HAP-1 (cell line): ENCODE measurements at regions not wholly inside any gene's neighbourhood (a gene's known extent, or its start where the extent isn't known, plus 50 kb on each side); places are given as distances from the start of the nearest gene placed in this dataset.

Experiments
- DNase-seq, 2 experiments: peaks; one replicate each; pipeline ENCODE4 v3.0.0-alpha.2; 2016 to 2020; ENCODE audit warnings: low spot score in 2 of 2
- H3K27me3 ChIP-seq: fragments of 250-450 bp; sonication (Bioruptor Pico); 2 replicates; pipeline ENCODE4 v1.5.1; 2020; ENCODE audit warnings: low read depth, mild to moderate bottlenecking, moderate library complexity
- H3K36me3 ChIP-seq: fragments of 250-450 bp; sonication (Bioruptor Pico); replicated peaks from 2 replicates; pipeline ENCODE4 v1.5.1; 2020; ENCODE audit warnings: mild to moderate bottlenecking
- H3K4me1 ChIP-seq: fragments of 250-450 bp; sonication (Bioruptor Pico); 2 replicates; pipeline ENCODE4 v1.5.1; 2020; ENCODE audit warnings: mild to moderate bottlenecking
- H3K4me3 ChIP-seq: fragments of 250-450 bp; sonication (Bioruptor Pico); 2 replicates; pipeline ENCODE4 v1.5.1; 2020; ENCODE audit warnings: mild to moderate bottlenecking, moderate library complexity
- H3K9me3 ChIP-seq: fragments of 250-450 bp; sonication (Bioruptor Pico); 2 replicates; pipeline ENCODE4 v1.5.1; 2020; ENCODE audit warnings: mild to moderate bottlenecking, moderate library complexity
- in situ Hi-C: fragments of 300-500 bp; cut with MboI; formaldehyde crosslinking; loops from 3 replicates; pipeline ENCODE4 v1.14.3; 2020; ENCODE audit warnings: low sequenced_read_pairs, inconsistent platforms, mixed read lengths

GRCh38 chr2:6637330-6637729 lies 228.4 kb downstream of the CMPK2 start:
- H3K27me3 ChIP-seq: no peaks in the 10 kb centered on the region
- H3K36me3 ChIP-seq: no peaks in the 10 kb centered on the region
- H3K4me1 ChIP-seq: no peaks in the 10 kb centered on the region
- H3K4me3 ChIP-seq: no peak overlapping the region
- in situ Hi-C loops: no loop called here
- DNase-seq: no peak
- no peaks in the 10 kb centered on the region for H3K9me3 ChIP-seq

GRCh38 chr2:6639929-6640620 lies 225.6 kb downstream of the CMPK2 start:
- H3K4me3 ChIP-seq: no peak overlapping the region
- H3K27me3 ChIP-seq: no peaks in the 10 kb centered on the region
- in situ Hi-C loops: no loop called here
- no peak for DNase-seq
- H3K4me1 ChIP-seq: no peaks in the 10 kb centered on the region
- no peaks in the 10 kb centered on the region for H3K36me3 ChIP-seq
- H3K9me3 ChIP-seq: no peaks in the 10 kb centered on the region

- no peak overlapping the region for H3K4me3 ChIP-seq
- H3K4me1 ChIP-seq: no peaks in the 10 kb centered on the region
- no peaks in the 10 kb centered on the region for H3K27me3 ChIP-seq
- no peaks in the 10 kb centered on the region for H3K9me3 ChIP-seq
- no peaks in the 10 kb centered on the region for H3K36me3 ChIP-seq
- in situ Hi-C loops: no loop called here
- DNase-seq: no peak
These were observed 225.1 kb downstream of the CMPK2 start for GRCh38 chr2:6640621-6641015.

- in situ Hi-C loops: no loop called here
- no peak for DNase-seq
These were observed 223.8 kb downstream of the CMPK2 start for GRCh38 chr2:6641956-6642355.

DNA sequence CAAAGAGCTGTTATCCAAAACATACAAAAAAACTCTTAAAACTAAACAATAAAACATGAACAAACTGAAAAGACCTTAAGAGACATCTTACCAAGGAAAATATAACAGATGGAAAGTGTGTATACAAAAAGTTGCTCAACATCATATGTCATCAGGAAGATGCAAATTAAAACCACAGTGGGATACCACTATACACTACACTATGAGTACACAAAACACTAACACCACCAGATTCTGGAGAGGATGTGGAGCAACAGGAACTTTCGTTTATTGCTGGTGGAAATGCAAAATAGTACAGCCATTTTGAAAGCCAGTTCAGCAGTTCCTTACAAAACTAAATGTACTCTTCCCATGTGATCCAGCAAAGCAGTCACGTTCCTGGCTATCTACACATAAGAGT lies 221.4 kb downstream of the CMPK2 start:
- Histone ChIP-seq H3K27me3 (no peaks in the 10 kb centered on the region), H3K36me3 (no peaks in the 10 kb centered on the region), H3K9me3 (no peaks in the 10 kb centered on the region), H3K4me1 (no peaks in the 10 kb centered on the region), H3K4me3 (no peak overlapping the region)
- no peak for DNase-seq
- in situ Hi-C loops: no loop called here

More at GRCh38 chr2:6641956-6642355, 223.8 kb downstream of the CMPK2 start:
- H3K9me3 ChIP-seq: no peaks in the 10 kb centered on the region
- no peaks in the 10 kb centered on the region for H3K27me3 ChIP-seq
- no peaks in the 10 kb centered on the region for H3K4me1 ChIP-seq
- H3K36me3 ChIP-seq: no peaks in the 10 kb centered on the region
- H3K4me3 ChIP-seq: no peak overlapping the region

DNA sequence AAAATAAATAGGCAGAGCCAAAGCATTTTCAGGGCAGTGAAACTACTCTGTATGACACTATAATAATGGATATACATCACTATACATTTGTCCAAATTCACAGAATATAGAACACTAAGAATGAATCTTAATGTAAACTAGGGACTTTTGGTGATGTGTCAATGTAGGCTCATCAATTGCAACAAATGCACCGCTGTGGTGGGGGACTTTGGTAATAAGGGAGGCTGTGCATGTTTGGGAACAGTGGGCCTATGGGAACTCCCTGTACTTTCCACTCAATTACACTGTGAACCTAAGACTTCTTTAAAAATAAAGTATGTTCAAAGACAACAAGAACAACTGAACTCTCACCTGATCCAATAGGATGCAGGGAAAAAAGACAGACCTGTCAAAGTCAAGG lies 220.7 kb downstream of the CMPK2 start:
- no peaks in the 10 kb centered on the region for H3K36me3 ChIP-seq
- H3K27me3 ChIP-seq: no peaks in the 10 kb centered on the region
- in situ Hi-C loops: no loop called here

DNA sequence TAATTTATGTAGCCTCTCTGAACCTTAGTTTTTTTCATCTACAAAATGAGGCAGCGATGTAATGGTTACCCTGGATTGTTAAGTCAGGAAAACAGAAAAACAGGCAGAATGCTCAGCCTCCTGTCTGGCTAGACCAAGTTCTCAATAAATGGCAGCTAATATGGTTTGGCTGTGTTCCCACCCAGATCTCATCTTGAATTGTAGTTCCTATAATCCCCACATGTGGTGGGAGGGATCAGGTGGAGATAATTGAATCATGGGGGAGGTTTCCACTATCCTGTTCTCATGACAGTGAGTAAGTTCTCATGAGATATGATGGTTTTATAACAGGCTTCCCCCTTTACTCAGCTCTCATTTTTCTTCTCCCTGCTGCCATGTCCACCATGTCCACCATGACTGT lies 220.0 kb downstream of the CMPK2 start:
- H3K9me3 ChIP-seq: no peaks in the 10 kb centered on the region
- in situ Hi-C loops: no loop called here
- DNase-seq: no peak
- no peaks in the 10 kb centered on the region for H3K4me1 ChIP-seq
- H3K4me3 ChIP-seq: no peak overlapping the region
- no peaks in the 10 kb centered on the region for H3K27me3 ChIP-seq
- H3K36me3 ChIP-seq: no peaks in the 10 kb centered on the region

More for the DNA sequence above, 220.7 kb downstream of the CMPK2 start:
- no peaks in the 10 kb centered on the region for H3K4me1 ChIP-seq
- no peaks in the 10 kb centered on the region for H3K9me3 ChIP-seq
- no peak overlapping the region for H3K4me3 ChIP-seq
- DNase-seq: no peak

- no peaks in the 10 kb centered on the region for H3K9me3 ChIP-seq
- in situ Hi-C loops: no loop called here
- H3K4me1 ChIP-seq: no peaks in the 10 kb centered on the region
- DNase-seq: no peak
- H3K27me3 ChIP-seq: no peaks in the 10 kb centered on the region
- H3K36me3 ChIP-seq: no peaks in the 10 kb centered on the region
- H3K4me3 ChIP-seq: no peak overlapping the region
These were observed 218.7 kb downstream of the CMPK2 start for GRCh38 chr2:6647046-6647445.

DNA sequence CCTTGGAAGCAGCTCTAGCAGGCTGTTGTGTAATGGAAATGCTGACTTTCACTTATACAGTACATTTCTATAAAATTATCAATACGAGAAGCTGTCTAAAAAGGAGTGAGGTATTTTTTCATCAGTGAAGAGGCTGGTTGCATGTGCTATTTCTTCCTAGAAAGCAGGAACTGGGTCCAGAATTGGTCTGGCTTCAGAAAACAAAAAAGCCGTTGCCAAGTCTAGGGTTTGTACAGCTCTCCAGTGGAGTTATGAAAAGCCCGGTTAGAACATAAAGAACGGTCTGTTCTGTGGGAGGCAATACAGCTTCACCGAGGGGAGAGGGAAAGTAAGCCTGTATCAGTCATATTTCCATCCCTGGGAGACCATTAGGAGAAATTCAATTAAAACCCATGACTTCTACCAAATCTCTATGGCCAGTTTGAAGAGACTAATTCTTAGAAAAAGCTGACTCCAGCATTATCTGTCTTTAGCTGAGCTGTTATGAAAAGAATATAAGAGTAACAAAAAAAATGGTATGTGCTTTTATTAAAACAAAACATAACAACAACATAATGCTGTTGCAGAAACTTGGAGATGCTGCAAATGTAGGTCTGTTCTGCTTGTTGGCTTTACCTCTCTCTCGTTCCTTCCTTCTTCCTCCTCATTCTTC lies 217.0 kb downstream of the CMPK2 start:
- Histone ChIP-seq H3K4me3 (no peak overlapping the region), H3K27me3 (no peaks in the 10 kb centered on the region), H3K36me3 (no peaks in the 10 kb centered on the region), H3K4me1 (no peaks in the 10 kb centered on the region), H3K9me3 (no peaks in the 10 kb centered on the region)
- DNase-seq: no peak
- in situ Hi-C loops: no loop called here

DNA sequence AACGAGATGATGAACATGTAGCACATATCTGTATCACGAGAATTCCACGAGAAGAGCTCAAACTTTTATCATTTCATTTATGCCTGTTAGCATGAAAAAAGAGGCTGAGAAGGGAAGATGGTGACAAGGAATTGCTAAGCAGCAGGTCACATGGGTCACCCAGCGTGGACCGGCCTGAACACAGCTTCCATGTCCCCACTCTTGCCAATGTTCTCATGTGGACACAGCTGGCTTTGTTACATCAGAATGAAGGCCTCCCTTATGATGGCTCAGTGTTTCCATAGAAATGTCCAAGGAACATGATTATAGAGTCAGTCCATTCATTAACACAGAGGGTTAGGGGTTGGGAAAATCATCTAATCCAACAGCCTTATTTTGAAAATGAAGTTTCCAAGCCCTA lies 215.4 kb downstream of the CMPK2 start:
- no peak overlapping the region for H3K4me3 ChIP-seq
- in situ Hi-C loops: no loop called here

DNA sequence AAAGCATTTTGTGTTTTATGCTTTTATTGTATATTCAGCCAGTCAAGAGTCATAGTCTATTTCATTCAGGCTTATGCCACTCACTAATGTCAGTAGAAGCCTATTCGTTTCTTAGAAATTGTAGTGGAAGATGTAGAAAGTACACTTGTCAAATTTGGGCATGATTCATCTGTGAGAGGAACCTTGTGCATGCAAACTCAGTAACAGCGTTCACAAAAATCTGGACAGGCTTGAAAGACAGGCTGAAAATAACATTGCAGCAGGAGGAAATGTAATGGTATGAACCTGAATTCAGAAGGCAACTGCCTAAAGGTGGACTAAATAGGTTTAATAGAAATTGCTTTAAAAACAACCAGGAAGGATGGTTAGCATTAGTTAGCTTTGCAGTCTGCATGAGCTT lies 213.5 kb downstream of the CMPK2 start:
- in situ Hi-C loops: no loop called here
- no peak overlapping the region for H3K4me3 ChIP-seq
- H3K4me1 ChIP-seq: no peaks in the 10 kb centered on the region
- no peaks in the 10 kb centered on the region for H3K36me3 ChIP-seq
- H3K27me3 ChIP-seq: no peaks in the 10 kb centered on the region
- H3K9me3 ChIP-seq: no peaks in the 10 kb centered on the region
- no peak for DNase-seq

More for the DNA sequence above, 215.4 kb downstream of the CMPK2 start:
- Histone ChIP-seq H3K36me3 (no peaks in the 10 kb centered on the region), H3K9me3 (no peaks in the 10 kb centered on the region), H3K27me3 (no peaks in the 10 kb centered on the region), H3K4me1 (no peaks in the 10 kb centered on the region)
- DNase-seq: no peak

GRCh38 chr2:6653281-6653750 lies 212.4 kb downstream of the CMPK2 start:
- Histone ChIP-seq H3K9me3 (no peaks in the 10 kb centered on the region), H3K27me3 (no peaks in the 10 kb centered on the region), H3K4me3 (no peak overlapping the region), H3K36me3 (no peaks in the 10 kb centered on the region), H3K4me1 (no peaks in the 10 kb centered on the region)
- in situ Hi-C loops: no loop called here
- no peak for DNase-seq

DNA sequence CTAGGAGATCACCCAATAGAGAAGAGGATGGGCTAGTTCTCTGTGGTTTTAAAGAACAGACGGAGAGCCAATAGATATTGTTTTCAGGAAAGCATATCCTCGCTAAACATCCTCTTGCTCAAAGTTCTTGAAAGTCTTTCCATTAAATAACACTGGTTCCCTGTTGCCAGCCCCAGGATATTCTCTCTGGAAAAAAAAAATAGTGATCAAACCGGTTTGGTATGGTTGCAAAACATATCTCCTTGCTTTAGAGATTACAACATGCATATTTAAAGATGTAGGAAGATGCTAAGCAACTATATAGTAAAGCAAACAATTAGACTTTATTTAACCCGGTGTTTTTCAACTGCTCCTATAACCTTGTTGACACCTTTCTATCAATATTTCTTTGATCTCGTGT lies 211.4 kb downstream of the CMPK2 start:
- H3K4me3 ChIP-seq: no peak overlapping the region
- H3K4me1 ChIP-seq: no peaks in the 10 kb centered on the region
- H3K27me3 ChIP-seq: no peaks in the 10 kb centered on the region
- no peak for DNase-seq
- no peaks in the 10 kb centered on the region for H3K9me3 ChIP-seq
- in situ Hi-C loops: no loop called here
- H3K36me3 ChIP-seq: no peaks in the 10 kb centered on the region

DNA sequence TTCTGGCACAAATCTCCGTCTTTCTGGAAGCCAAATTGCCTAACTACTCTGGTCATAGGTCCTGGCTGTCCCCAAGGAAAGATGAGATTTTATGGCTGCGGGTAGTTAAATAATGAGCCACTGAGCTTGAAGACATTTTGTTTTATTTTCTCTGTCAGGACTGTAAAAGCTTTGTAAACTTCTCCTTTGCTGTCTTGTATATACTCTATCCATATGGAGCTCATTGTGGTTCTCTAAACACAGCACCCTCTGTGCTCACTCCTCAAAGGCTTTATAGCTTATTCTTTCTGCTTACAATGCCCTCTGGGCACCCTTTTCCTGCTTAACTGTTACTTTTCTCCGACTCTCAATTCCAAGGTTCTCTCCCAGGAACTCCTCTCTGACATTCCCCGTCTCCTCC lies 209.1 kb downstream of the CMPK2 start:
- H3K4me3 ChIP-seq: no peak overlapping the region
- H3K36me3 ChIP-seq: no peaks in the 10 kb centered on the region
- H3K9me3 ChIP-seq: no peaks in the 10 kb centered on the region
- in situ Hi-C loops: no loop called here
- no peak for DNase-seq
- H3K4me1 ChIP-seq: no peaks in the 10 kb centered on the region
- H3K27me3 ChIP-seq: no peaks in the 10 kb centered on the region
